ENCODE measurements at regions not wholly inside any gene's neighbourhood (a gene's known extent, or its start where the extent isn't known, plus 50 kb on each side); places are given as distances from the start of the nearest gene placed in this dataset.

GRCh38 chr6:26159357-26160273, 72.4 kb downstream of the HFE start:
- no peak for TF ChIP-seq CTCF (conservative IDR thresholded peaks at IDR 0.05)
- TF ChIP-seq EZH2 (IDR thresholded peaks at IDR 0.05; ENCODE audit: low read depth) = no peak
